GM18907 (cell line): ENCODE measurements at regions not wholly inside any gene's neighbourhood (a gene's known extent, or its start where the extent isn't known, plus 50 kb on each side); places are given as distances from the start of the nearest gene placed in this dataset.
"Not testable (repeated sequence)": the region's sequence is repeated elsewhere in the genome, so short reads cannot be mapped to it uniquely, and the experiment has no call there.

Experiments used
- ATAC-seq: cut with Tn5 transposase; IDR thresholded peaks from one replicate; pipeline ENCODE4 v1.9.1; 2021; ENCODE audit warnings: mild to moderate bottlenecking, moderate library complexity; ENCODE audit not compliant: unreplicated experiment

- ATAC-seq: no peak
These were observed 147.7 kb upstream of the SALL1 start for GRCh38 chr16:51298800-51299199.

- no peak for ATAC-seq
These were observed 139.6 kb upstream of the SALL1 start for GRCh38 chr16:51290442-51291285.

- no peak for ATAC-seq
These were observed 138.3 kb upstream of the SALL1 start for GRCh38 chr16:51289336-51289735.

GRCh38 chr16:51287121-51287755 is 136.2 kb upstream of the SALL1 start:
- ATAC-seq: no peak

GRCh38 chr16:51286272-51286671 is 135.2 kb upstream of the SALL1 start:
- ATAC-seq: no peak

- no peak for ATAC-seq
These were observed 125.3 kb upstream of the SALL1 start for GRCh38 chr16:51276336-51276735.

- no peak for ATAC-seq
These were observed 121.3 kb upstream of the SALL1 start for GRCh38 chr16:51272420-51272819.

GRCh38 chr16:51271156-51271701 is 120.2 kb upstream of the SALL1 start:
- ATAC-seq: no peak

- no peak for ATAC-seq
These were observed 117.2 kb upstream of the SALL1 start for GRCh38 chr16:51268237-51268636.

- no peak for ATAC-seq
These were observed 116.6 kb upstream of the SALL1 start for GRCh38 chr16:51267681-51268080.

- ATAC-seq: no peak
These were observed 111.4 kb upstream of the SALL1 start for GRCh38 chr16:51262428-51262827.

GRCh38 chr16:51261919-51262318 is 110.8 kb upstream of the SALL1 start:
- no peak for ATAC-seq

- ATAC-seq: no peak
These were observed 104.4 kb upstream of the SALL1 start for GRCh38 chr16:51255349-51255972.

GRCh38 chr16:51254390-51254789 is 103.3 kb upstream of the SALL1 start:
- ATAC-seq: not testable (repeated sequence)

GRCh38 chr16:51248217-51248616 is 97.1 kb upstream of the SALL1 start:
- ATAC-seq: no peak

GRCh38 chr16:51245658-51245995 is 94.6 kb upstream of the SALL1 start:
- ATAC-seq: no peak

- no peak for ATAC-seq
These were observed 94.0 kb upstream of the SALL1 start for GRCh38 chr16:51244887-51245657.

GRCh38 chr16:51243936-51244436 is 92.9 kb upstream of the SALL1 start:
- ATAC-seq: no peak

GRCh38 chr16:51242296-51242994 is 91.4 kb upstream of the SALL1 start:
- no peak for ATAC-seq

- no peak for ATAC-seq
These were observed 88.1 kb upstream of the SALL1 start for GRCh38 chr16:51239196-51239595.
